Upper lobe of left lung (tissue), 6 donors: ENCODE measurements at regions not wholly inside any gene's neighbourhood (a gene's known extent, or its start where the extent isn't known, plus 50 kb on each side); places are given as distances from the start of the nearest gene placed in this dataset.

ENCODE experiments used
- ATAC-seq, 2 donors: fragments of 200-7000 bp; cut with Tn5 transposase; one replicate each; pipeline ENCODE4 v1.9.1; 2022; ENCODE audit warnings: mild to moderate bottlenecking in 2 of 2, moderate library complexity in 2 of 2; ENCODE audit not compliant: low FRiP score in 2 of 2
- DNase-seq, 2 donors: peaks; one replicate each; pipeline ENCODE4 v3.0.0-alpha.2; 2019 to 2020
- H3K27ac ChIP-seq, 4 donors: fragments of 200-600 bp; sonication (generic); one replicate each; pipeline ENCODE4 v1.5.1; 2016 to 2019
- H3K27me3 ChIP-seq, 4 donors: fragments of 200-600 bp; sonication (generic); one replicate each; pipeline ENCODE4 v1.5.1; 2017 to 2019
- H3K36me3 ChIP-seq, 4 donors: fragments of 200-600 bp; sonication (generic); one replicate each; pipeline ENCODE4 v1.5.1; 2016 to 2019
- H3K4me1 ChIP-seq, 4 donors: fragments of 200-600 bp; sonication (generic); one replicate each; pipeline ENCODE4 v1.5.1; 2018 to 2019
- H3K4me3 ChIP-seq, 4 donors: fragments of 200-600 bp; sonication (generic); one replicate each; pipeline ENCODE4 v1.5.1; 2017 to 2019; ENCODE audit warnings: mild to moderate bottlenecking in 2 of 4, moderate library complexity in 1 of 4
- H3K9me3 ChIP-seq, 4 donors: fragments of 200-600 bp; sonication (generic); one replicate each; pipeline ENCODE4 v1.5.1; 2018 to 2019
- EP300 ChIP-seq, 4 donors: sonication (generic); formaldehyde crosslinking; IDR thresholded peaks; one replicate each; pipeline ENCODE4 v1.5.1; 2017; ENCODE audit warnings: antibody characterized with exemption in 4 of 4, control low read depth in 2 of 4
- POLR2A ChIP-seq, 4 donors: fragments of 450-650 bp; IDR thresholded peaks; one replicate each; pipeline ENCODE4 v1.5.1; 2016 to 2017; ENCODE audit warnings: antibody characterized with exemption in 4 of 4, mild to moderate bottlenecking in 2 of 4
- POLR2AphosphoS5 ChIP-seq, 2 donors: sonication (generic); formaldehyde crosslinking; IDR thresholded peaks; one replicate each; pipeline ENCODE4 v1.5.1; 2017; ENCODE audit warnings: antibody characterized with exemption in 2 of 2
- WGBS, 2 donors: methylation state at CpG; one replicate each; pipeline ENCODE4 v1.1.5; 2017 to 2018; 5-methylcytosine and 5-hydroxymethylcytosine counted together
- TF ChIP-seq, protein P1 (sequence below), 6 experiments: fragments of 450-650 bp in 4 of 6; fragments of 200-600 bp in 2 of 6; sonication (generic) in 2 of 6; IDR thresholded peaks; one replicate each; pipeline ENCODE4 v1.5.1; 2016 to 2019; ENCODE audit warnings: antibody characterized with exemption in 6 of 6
- donor health status: DM: no; HTN: no; CAD: no; lungs with moderate emphysema.
- donor health status: DM: no; HTN: yes; CAD: no; lungs with severe emphysema.

DNA sequence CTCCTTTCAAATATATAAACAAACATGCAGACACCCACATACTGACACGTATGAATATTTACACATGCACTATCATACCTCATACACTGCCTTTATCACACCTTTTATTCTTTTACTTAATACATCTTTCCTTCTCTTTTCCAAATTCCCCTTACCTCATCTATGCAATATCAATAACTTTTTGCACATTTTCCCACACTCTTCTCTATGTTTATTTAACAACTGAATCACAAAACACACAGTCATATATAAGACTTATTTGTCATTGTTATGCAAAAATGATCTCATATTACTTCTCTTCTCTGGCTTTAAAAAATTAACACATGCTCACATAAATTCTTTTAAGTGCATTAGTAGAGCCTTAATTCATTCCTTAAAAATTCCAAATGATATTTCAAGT, 461.4 kb downstream of the DIPK2A start:
- Histone ChIP-seq H3K4me1 (no peaks in the 10 kb centered on the region), H3K27me3 (no peaks in the 10 kb centered on the region), H3K4me3 (no peak overlapping the region), H3K9me3 (no peaks in the 10 kb centered on the region), H3K36me3 (no peaks in the 10 kb centered on the region), H3K27ac (no peak overlapping the region)
- no peak for DNase-seq
- no peak for ATAC-seq
- 57 to 83% methylated on average over 1 of the region's 1 CpG for WGBS, 2 donors
- TF ChIP-seq, protein P1, sequence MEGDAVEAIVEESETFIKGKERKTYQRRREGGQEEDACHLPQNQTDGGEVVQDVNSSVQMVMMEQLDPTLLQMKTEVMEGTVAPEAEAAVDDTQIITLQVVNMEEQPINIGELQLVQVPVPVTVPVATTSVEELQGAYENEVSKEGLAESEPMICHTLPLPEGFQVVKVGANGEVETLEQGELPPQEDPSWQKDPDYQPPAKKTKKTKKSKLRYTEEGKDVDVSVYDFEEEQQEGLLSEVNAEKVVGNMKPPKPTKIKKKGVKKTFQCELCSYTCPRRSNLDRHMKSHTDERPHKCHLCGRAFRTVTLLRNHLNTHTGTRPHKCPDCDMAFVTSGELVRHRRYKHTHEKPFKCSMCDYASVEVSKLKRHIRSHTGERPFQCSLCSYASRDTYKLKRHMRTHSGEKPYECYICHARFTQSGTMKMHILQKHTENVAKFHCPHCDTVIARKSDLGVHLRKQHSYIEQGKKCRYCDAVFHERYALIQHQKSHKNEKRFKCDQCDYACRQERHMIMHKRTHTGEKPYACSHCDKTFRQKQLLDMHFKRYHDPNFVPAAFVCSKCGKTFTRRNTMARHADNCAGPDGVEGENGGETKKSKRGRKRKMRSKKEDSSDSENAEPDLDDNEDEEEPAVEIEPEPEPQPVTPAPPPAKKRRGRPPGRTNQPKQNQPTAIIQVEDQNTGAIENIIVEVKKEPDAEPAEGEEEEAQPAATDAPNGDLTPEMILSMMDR (IDR thresholded peaks at IDR 0.05) = no peak
- TF ChIP-seq EP300 (IDR thresholded peaks at IDR 0.05) (no peak), POLR2AphosphoS5 (IDR thresholded peaks at IDR 0.05) (no peak), POLR2A (IDR thresholded peaks at IDR 0.05) (no peak)

DNA sequence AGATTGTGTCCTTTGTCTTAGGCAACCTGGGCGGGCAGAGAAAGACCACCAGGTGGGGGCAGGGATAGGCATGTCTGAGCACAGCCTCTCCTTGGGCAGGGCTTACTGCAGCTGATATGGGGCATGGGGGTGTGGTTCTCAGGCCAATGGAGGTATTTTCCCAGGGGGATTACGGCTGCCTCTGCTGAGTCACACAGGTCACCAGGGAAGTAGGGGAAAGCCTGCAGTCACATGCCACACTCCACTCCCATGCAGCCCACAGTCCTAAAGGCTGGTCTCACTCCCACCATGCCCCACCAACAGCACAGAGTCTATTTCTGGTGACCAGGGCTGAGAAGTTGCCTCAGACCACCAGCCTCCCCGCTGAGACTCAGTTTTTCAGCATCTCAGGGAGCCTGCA, 466.4 kb downstream of the DIPK2A start:
- TF ChIP-seq POLR2A (IDR thresholded peaks at IDR 0.05) = no peak
- TF ChIP-seq, protein P1 (IDR thresholded peaks at IDR 0.05) = no peak
- no peak for TF ChIP-seq EP300 (IDR thresholded peaks at IDR 0.05)
- TF ChIP-seq POLR2AphosphoS5 (IDR thresholded peaks at IDR 0.05) = no peak
- ATAC-seq (no peak), DNase-seq (no peak)
- no peak overlapping the region for H3K27ac ChIP-seq
- no peaks in the 10 kb centered on the region for H3K4me1 ChIP-seq
- no peak overlapping the region for H3K4me3 ChIP-seq
- no peaks in the 10 kb centered on the region for H3K36me3 ChIP-seq
- 74 to 86% methylated on average over 3 of the region's 3 CpGs for WGBS, 2 donors
- H3K27me3 ChIP-seq = no peaks in the 10 kb centered on the region
- H3K9me3 ChIP-seq = no peaks in the 10 kb centered on the region

DNA sequence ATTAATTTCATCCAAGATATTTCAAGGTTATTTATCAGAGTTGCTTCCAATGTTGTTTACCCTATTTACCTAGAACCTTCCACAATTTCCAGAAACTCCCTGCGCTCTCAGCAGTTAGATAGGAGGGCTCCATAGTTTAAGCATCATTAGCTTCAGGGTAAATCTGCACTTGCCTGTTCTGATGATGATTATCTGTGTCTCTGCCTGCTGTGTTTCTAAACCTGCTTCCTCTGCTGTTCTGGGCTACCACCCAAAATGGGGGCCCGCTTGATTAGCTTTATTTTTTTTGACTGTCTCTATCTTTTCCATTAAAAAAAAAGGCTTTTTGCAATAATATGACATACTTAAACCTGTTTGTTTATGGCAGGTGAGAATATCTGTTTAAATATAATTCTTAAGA, 472.4 kb downstream of the DIPK2A start:
- 84% methylated on average over 2 of the region's 2 CpGs for WGBS, 2 donors
- H3K36me3 ChIP-seq = no peaks in the 10 kb centered on the region
- H3K4me3 ChIP-seq = no peak overlapping the region
- TF ChIP-seq POLR2AphosphoS5 (IDR thresholded peaks at IDR 0.05) (no peak), EP300 (IDR thresholded peaks at IDR 0.05) (no peak), POLR2A (IDR thresholded peaks at IDR 0.05) (no peak)
- TF ChIP-seq, protein P1 (IDR thresholded peaks at IDR 0.05) = no peak
- no peak for DNase-seq
- no peak overlapping the region for H3K27ac ChIP-seq
- H3K4me1 ChIP-seq = no peaks in the 10 kb centered on the region
- no peaks in the 10 kb centered on the region for H3K9me3 ChIP-seq
- no peaks in the 10 kb centered on the region for H3K27me3 ChIP-seq
- no peak for ATAC-seq

GRCh38 chr3:144444546-144444945, 472.9 kb downstream of the DIPK2A start:
- 89 to 91% methylated on average over 4 of the region's 4 CpGs for WGBS, 2 donors
- Histone ChIP-seq H3K27ac (no peak overlapping the region), H3K27me3 (no peaks in the 10 kb centered on the region), H3K4me3 (no peak overlapping the region), H3K9me3 (no peaks in the 10 kb centered on the region), H3K36me3 (no peaks in the 10 kb centered on the region), H3K4me1 (no peaks in the 10 kb centered on the region)
- DNase-seq (no peak), ATAC-seq (no peak)
- TF ChIP-seq POLR2A (IDR thresholded peaks at IDR 0.05) (no peak), EP300 (IDR thresholded peaks at IDR 0.05) (no peak), POLR2AphosphoS5 (IDR thresholded peaks at IDR 0.05) (no peak)
- TF ChIP-seq, protein P1 (IDR thresholded peaks at IDR 0.05) = no peak

- Histone ChIP-seq H3K4me3 (no peak overlapping the region), H3K9me3 (no peaks in the 10 kb centered on the region), H3K27ac (no peak overlapping the region), H3K27me3 (no peaks in the 10 kb centered on the region), H3K4me1 (no peaks in the 10 kb centered on the region), H3K36me3 (no peaks in the 10 kb centered on the region)
- no peak for ATAC-seq
- WGBS, 2 donors = 85 to 88% methylated on average over 5 of the region's 5 CpGs
- DNase-seq = no peak
- TF ChIP-seq, protein P1 (IDR thresholded peaks at IDR 0.05) = no peak
- TF ChIP-seq POLR2AphosphoS5 (IDR thresholded peaks at IDR 0.05) (no peak), EP300 (IDR thresholded peaks at IDR 0.05) (no peak), POLR2A (IDR thresholded peaks at IDR 0.05) (no peak)
Measured at GRCh38 chr3:144455841-144456440, 484.3 kb downstream of the DIPK2A start.
